CD4-positive, alpha-beta T cell (primary cell): ENCODE measurements at regions not wholly inside any gene's neighbourhood (a gene's known extent, or its start where the extent isn't known, plus 50 kb on each side); places are given as distances from the start of the nearest gene placed in this dataset.
A peak's percentile ranks its signal among the peaks of the same experiment; 100 is the strongest.

Experiments
- ATAC-seq: fragments of 200-7000 bp; cut with Tn5 transposase; one replicate; pipeline ENCODE4 v1.10.0; 2022; ENCODE audit warnings: mild to moderate bottlenecking; ENCODE audit not compliant: poor library complexity
- CTCF ChIA-PET: fragments of 350-600 bp; sonication (Branson Sonifier 250); formaldehyde crosslinking; loops from one replicate; lab custom pipeline; 2021; ENCODE audit warnings: antibody characterized with exemption, inconsistent platforms; lab: Charles Lee
- POLR2A ChIA-PET: fragments of 350-600 bp; sonication (Branson Sonifier 250); formaldehyde crosslinking; loops from one replicate; lab custom pipeline; 2021; ENCODE audit warnings: antibody characterized with exemption, inconsistent platforms; lab: Charles Lee
- DNase-seq, 14 experiments: peaks; one replicate each; pipeline ENCODE4 v3.0.0-alpha.2; 2013 to 2020; ENCODE audit warnings: mixed read lengths in 2 of 14
- H3K27ac ChIP-seq, 2 donors: one replicate each; pipeline versions ENCODE4 v1.5.1 to v1.7.0; 2013; ENCODE audit warnings: low read length in 2 of 2, low read depth in 1 of 2, mild to moderate bottlenecking in 1 of 2
- H3K27me3 ChIP-seq, 2 experiments: 1 replicate in 1 of 2; 2 replicates in 1 of 2; pipeline versions ENCODE4 v1.6.1 to v1.7.0; 2013; ENCODE audit warnings: low read length in 2 of 2, control low read depth in 1 of 2, mild to moderate bottlenecking in 1 of 2, moderate library complexity in 1 of 2; ENCODE audit not compliant: insufficient read depth in 2 of 2, control insufficient read depth in 1 of 2
- H3K36me3 ChIP-seq: one replicate; pipeline ENCODE4 v1.6.1; 2013; ENCODE audit warnings: low read length, control low read depth; ENCODE audit not compliant: insufficient read depth
- H3K4me1 ChIP-seq: one replicate; pipeline ENCODE4 v1.6.1; 2013; ENCODE audit warnings: low read length, control low read depth; ENCODE audit not compliant: insufficient read depth
- H3K4me3 ChIP-seq: one replicate; pipeline ENCODE4 v1.5.1; 2013; ENCODE audit warnings: mild to moderate bottlenecking, low read length, moderate library complexity
- H3K9me3 ChIP-seq, 2 experiments: 1 replicate in 1 of 2; 2 replicates in 1 of 2; pipeline versions ENCODE4 v1.6.1 to v1.7.0; 2013; ENCODE audit warnings: low read length in 2 of 2, mild to moderate bottlenecking in 2 of 2, control low read depth in 1 of 2, moderate library complexity in 1 of 2; ENCODE audit not compliant: control insufficient read depth in 1 of 2, insufficient read depth in 1 of 2
- H3K27ac Mint-ChIP-seq: one replicate; pipeline ENCODE4 v1.8.0; 2020; ENCODE audit warnings: mixed read lengths
- H3K27me3 Mint-ChIP-seq: one replicate; pipeline ENCODE4 v1.8.0; 2021; ENCODE audit warnings: mixed read lengths
- H3K36me3 Mint-ChIP-seq: one replicate; pipeline ENCODE4 v1.8.0; 2021; ENCODE audit warnings: low read depth, mixed read lengths
- H3K4me1 Mint-ChIP-seq: one replicate; pipeline ENCODE4 v1.8.0; 2021; ENCODE audit warnings: low read depth, mixed read lengths
- H3K4me3 Mint-ChIP-seq: one replicate; pipeline ENCODE4 v1.8.0; 2020; ENCODE audit warnings: mild to moderate bottlenecking, mixed read lengths
- H3K9me3 Mint-ChIP-seq: one replicate; pipeline ENCODE4 v1.8.0; 2020; ENCODE audit warnings: mixed read lengths
- CTCF ChIP-seq: fragments of 200-600 bp; IDR thresholded peaks from one replicate; pipeline ENCODE4 v1.8.0; 2022; ENCODE audit warnings: antibody characterized with exemption, mild to moderate bottlenecking
- intact Hi-C, 2 experiments: fragments of 100-400 bp; cut with DNase I in 1 of 2; cut with micrococcal nuclease in 1 of 2; formaldehyde crosslinking; loops; one replicate each; pipeline versions ENCODE4 v1.15.1 to v1.9.0; 2023 to 2025; cut with DNase I, micrococcal nuclease

- H3K27ac Mint-ChIP-seq = no peak overlapping the region
- CTCF ChIA-PET = interaction anchor here (5.0 kb wide), 1 partner anchor 1218 kb away, joined by 80 read pairs; no protein-coding TSS in a partner anchor
- Histone ChIP-seq H3K4me3 (no peak overlapping the region), H3K4me1 (no peaks in the 10 kb centered on the region), H3K9me3 (no peaks in the 10 kb centered on the region), H3K27me3 (no peaks in the 10 kb centered on the region), H3K36me3 (no peaks in the 10 kb centered on the region), H3K27ac (no peak overlapping the region)
- no peak overlapping the region for H3K4me3 Mint-ChIP-seq
- POLR2A ChIA-PET = interaction anchor here (1.1 to 4.2 kb wide), 3 partner anchors 1217 to 1219 kb away, joined by 4 to 54 read pairs (median 5); no protein-coding TSS in a partner anchor
- no peaks in the 10 kb centered on the region for H3K4me1 Mint-ChIP-seq
- TF ChIP-seq CTCF = peak; percentile 76
- DNase-seq = peak in 4 of 14 experiments; percentile 29 to 67 (median 60)
- intact Hi-C loops = loop anchor here in 1 of 2 experiments (1.0 to 10.0 kb wide), 3 partner anchors 1218 to 1632 kb away; no protein-coding TSS in a partner anchor
- no peaks in the 10 kb centered on the region for H3K36me3 Mint-ChIP-seq
- H3K27me3 Mint-ChIP-seq = no peaks in the 10 kb centered on the region
- no peaks in the 10 kb centered on the region for H3K9me3 Mint-ChIP-seq
- no peak for ATAC-seq
These were observed 214.8 kb upstream of the TPRG1 start for GRCh38 chr3:188956839-188957489.

GRCh38 chr3:188959013-188959412 lies 212.8 kb upstream of the TPRG1 start:
- ChIA-PET CTCF (interaction anchor here (0.9 kb wide), 1 partner anchor 1218 kb away, joined by 3 read pairs; no protein-coding TSS in a partner anchor), POLR2A (interaction anchor here (1.0 to 2.1 kb wide), 2 partner anchors 1219 to 1221 kb away, joined by 3 to 4 read pairs; no protein-coding TSS in a partner anchor)
- Histone ChIP-seq H3K9me3 (no peaks in the 10 kb centered on the region), H3K27me3 (no peaks in the 10 kb centered on the region), H3K36me3 (no peaks in the 10 kb centered on the region), H3K4me3 (no peak overlapping the region), H3K4me1 (no peaks in the 10 kb centered on the region), H3K27ac (no peak overlapping the region)
- TF ChIP-seq CTCF = no peak
- no peaks in the 10 kb centered on the region for H3K9me3 Mint-ChIP-seq
- intact Hi-C loops = loop anchor here in 1 of 2 experiments (10.0 kb wide), 2 partner anchors 1344 to 1634 kb away; no protein-coding TSS in a partner anchor
- DNase-seq (no peak), ATAC-seq (no peak)
- H3K36me3 Mint-ChIP-seq = no peaks in the 10 kb centered on the region
- no peaks in the 10 kb centered on the region for H3K4me1 Mint-ChIP-seq
- H3K4me3 Mint-ChIP-seq = no peak overlapping the region
- no peak overlapping the region for H3K27ac Mint-ChIP-seq
- no peaks in the 10 kb centered on the region for H3K27me3 Mint-ChIP-seq

- H3K4me3 ChIP-seq = no peak overlapping the region
- Mint-ChIP-seq H3K36me3 (no peaks in the 10 kb centered on the region), H3K27me3 (no peaks in the 10 kb centered on the region), H3K4me1 (no peaks in the 10 kb centered on the region), H3K9me3 (no peaks in the 10 kb centered on the region), H3K4me3 (no peak overlapping the region), H3K27ac (no peak overlapping the region)
- ChIA-PET CTCF (no interaction called here), POLR2A (no interaction called here)
- no peaks in the 10 kb centered on the region for H3K4me1 ChIP-seq
- H3K27me3 ChIP-seq = no peaks in the 10 kb centered on the region
- H3K27ac ChIP-seq = no peak overlapping the region
- TF ChIP-seq CTCF = no peak
- no peaks in the 10 kb centered on the region for H3K9me3 ChIP-seq
- intact Hi-C loops = no loop called here
- no peaks in the 10 kb centered on the region for H3K36me3 ChIP-seq
- DNase-seq (no peak), ATAC-seq (no peak)
These were observed 209.2 kb upstream of the TPRG1 start for GRCh38 chr3:188962253-188963247.
